K562 (cell line): ENCODE measurements at regions not wholly inside any gene's neighbourhood (a gene's known extent, or its start where the extent isn't known, plus 50 kb on each side); places are given as distances from the start of the nearest gene placed in this dataset.

ENCODE experiments used
- ATAC-seq: fragments of 200-7000 bp; cut with Tn5 transposase; 3 replicates; pipeline ENCODE4 v1.9.1; 2020; ENCODE audit warnings: moderate library complexity
- BruUV-seq: library from RNA; stranded (reverse); fragments of 400-500 nt; replicated peaks from 2 replicates; lab custom pipeline; 2021; lab: Mats Ljungman, UMichigan
- CTCF ChIA-PET: fragments of 300-600 bp; formaldehyde crosslinking; extraction: SDS; loops from one replicate; lab custom pipeline; 2021; ENCODE audit warnings: low intra/inter-chr PET ratio; lab: Yijun Ruan, JAX
- POLR2A ChIA-PET: fragments of 300-600, 350-650 bp; sonication (Branson Sonifier 250); formaldehyde crosslinking; extraction: SDS; loops from one replicate; lab custom pipeline; 2021; ENCODE audit warnings: antibody characterized with exemption, inconsistent platforms; lab: Yijun Ruan, JAX
- DNase-seq, 4 experiments: peaks; one replicate each; pipeline versions ENCODE4 v3.0.0 to v3.0.0-alpha.2; 2011 to 2018; ENCODE audit warnings: low spot score in 3 of 4, mixed read lengths in 3 of 4; ENCODE audit errors: extremely low read depth in 1 of 4
- FAIRE-seq: peaks from 2 replicates; lab custom pipeline; 2011; peaks lifted over from hg19 to GRCh38; lab: Jason Lieb, UNC
- H2AFZ ChIP-seq: 2 replicates; pipeline ENCODE4 v1.6.0; 2011; ENCODE audit warnings: low read depth, low read length, control low read depth, inconsistent platforms
- H3K27ac ChIP-seq: fragments of 200-600 bp; 3 replicates; pipeline ENCODE4 v1.8.0; 2011; ENCODE audit warnings: low read depth, mild to moderate bottlenecking, control low read depth, inconsistent platforms, low read length, moderate library complexity, mixed read lengths; ENCODE audit errors: extremely low read depth
- H3K27me3 ChIP-seq, 2 experiments: fragments of 300-600 bp in 1 of 2; 2 replicates in 1 of 2; 3 replicates in 1 of 2; pipeline versions ENCODE4 v1.6.0 to v1.8.0; 2011; ENCODE audit warnings: inconsistent platforms in 2 of 2, low read length in 2 of 2, mild to moderate bottlenecking in 1 of 2, mixed read lengths in 1 of 2, moderate library complexity in 1 of 2; ENCODE audit not compliant: control insufficient read depth in 2 of 2, insufficient read depth in 2 of 2
- H3K36me3 ChIP-seq: fragments of 300-600 bp; 3 replicates; pipeline ENCODE4 v1.8.0; 2011; ENCODE audit warnings: mild to moderate bottlenecking, low read length, inconsistent platforms; ENCODE audit not compliant: control insufficient read depth, insufficient read depth
- H3K4me1 ChIP-seq, 2 experiments: fragments of 200-600 bp in 1 of 2; replicated peaks in 1 of 2; 2 replicates in 1 of 2; 3 replicates in 1 of 2; pipeline versions ENCODE4 v1.5.1 to v1.8.0; 2011; ENCODE audit warnings: inconsistent platforms in 2 of 2, low read length in 2 of 2, mild to moderate bottlenecking in 1 of 2, mixed read lengths in 1 of 2, moderate library complexity in 1 of 2; ENCODE audit not compliant: control insufficient read depth in 2 of 2, insufficient read depth in 2 of 2
- H3K4me2 ChIP-seq: 2 replicates; pipeline ENCODE4 v1.6.1; 2011; ENCODE audit warnings: low read length, control low read depth, inconsistent platforms, mixed read lengths; ENCODE audit not compliant: insufficient read depth
- H3K4me3 ChIP-seq: fragments of 200-600 bp; sonication (generic), shearing (Covaris generic); 2 replicates; pipeline ENCODE4 v1.5.1; 2016; ENCODE audit warnings: control low read depth, inconsistent platforms
- H3K79me2 ChIP-seq: fragments of 200-600 bp; 3 replicates; pipeline ENCODE4 v1.8.0; 2011; ENCODE audit warnings: low read length, inconsistent platforms; ENCODE audit not compliant: control insufficient read depth, insufficient read depth
- H3K9ac ChIP-seq, 2 experiments: 2 replicates each; pipeline versions ENCODE4 v1.6.0 to v1.6.1; 2011; ENCODE audit warnings: low read depth in 2 of 2, low read length in 2 of 2, control low read depth in 1 of 2, inconsistent platforms in 1 of 2, mild to moderate bottlenecking in 1 of 2, mixed read lengths in 1 of 2; ENCODE audit not compliant: insufficient read depth in 1 of 2
- H3K9me1 ChIP-seq: one replicate; pipeline ENCODE4 v1.6.0; 2011; ENCODE audit warnings: inconsistent platforms, mild to moderate bottlenecking, low read length, moderate library complexity; ENCODE audit not compliant: control insufficient read depth, insufficient read depth
- H3K9me3 ChIP-seq: replicated peaks from 2 replicates; pipeline ENCODE4 v1.5.1; 2011; ENCODE audit warnings: low read depth, low read length, inconsistent platforms; ENCODE audit not compliant: control insufficient read depth, insufficient read depth
- H4K20me1 ChIP-seq: replicated peaks from 2 replicates; pipeline ENCODE4 v1.6.1; 2011; ENCODE audit warnings: low read length, inconsistent platforms, mixed read lengths; ENCODE audit not compliant: control insufficient read depth, insufficient read depth
- ETV1 ChIP-seq: fragments of 450-650 bp; conservative IDR thresholded peaks from 2 replicates; pipeline ENCODE4 v1.6.1; 2016; ENCODE audit warnings: missing genetic modification characterization, control low read depth, low read depth, missing compliant biosample characterization
- HDAC3 ChIP-seq: fragments of 450-650 bp; IDR thresholded peaks from 2 replicates; pipeline ENCODE4 v1.6.1; 2018; ENCODE audit warnings: borderline replicate concordance, mild to moderate bottlenecking, moderate library complexity; ENCODE audit not compliant: partially characterized antibody
- MXI1 ChIP-seq: IDR thresholded peaks from 2 replicates; pipeline ENCODE4 v1.6.1; 2011; ENCODE audit warnings: low read depth, mild to moderate bottlenecking, improper control_type of control experiment, low read length
- NFXL1 ChIP-seq: fragments of 450-650 bp; formaldehyde crosslinking; IDR thresholded peaks from 2 replicates; pipeline ENCODE4 v1.4.0; 2021; ENCODE audit warnings: mild to moderate bottlenecking
- SIN3A ChIP-seq, 2 experiments: fragments of 150-350 bp in 1 of 2; IDR thresholded peaks; 2 replicates each; pipeline ENCODE4 v1.6.1; 2011 to 2016; ENCODE audit warnings: borderline replicate concordance in 2 of 2, low read depth in 2 of 2, low read length in 2 of 2, mild to moderate bottlenecking in 2 of 2, moderate library complexity in 2 of 2; ENCODE audit not compliant: control insufficient read depth in 1 of 2
- SMARCA5 ChIP-seq: fragments of 450-650 bp; IDR thresholded peaks from 2 replicates; pipeline ENCODE4 v1.6.1; 2016
- SMARCC2 ChIP-seq: fragments of 450-650 bp; IDR thresholded peaks from 2 replicates; pipeline ENCODE4 v1.6.1; 2017; ENCODE audit warnings: antibody characterized with exemption, moderate library complexity, mild to moderate bottlenecking, low read depth
- SRF ChIP-seq, 2 experiments: fragments of 250-450, 450-650 bp in 1 of 2; sonication (Bioruptor Pico) in 1 of 2; sonication (generic) in 1 of 2; formaldehyde crosslinking; IDR thresholded peaks; 2 replicates each; pipeline versions ENCODE4 v1.5.0 to v1.5.1; 2020 to 2022; ENCODE audit warnings: mild to moderate bottlenecking in 1 of 2, missing genetic modification reagents in 1 of 2
- TRIM24 ChIP-seq, 2 experiments: fragments of 450-650 bp; IDR thresholded peaks; 2 replicates each; pipeline ENCODE4 v1.6.1; 2016
- ZKSCAN8 ChIP-seq: fragments of 200-800 bp; sonication (Bioruptor generic); IDR thresholded peaks from 2 replicates; pipeline ENCODE4 v1.6.1; 2016; ENCODE audit warnings: missing genetic modification characterization, missing compliant biosample characterization
- ZNF165 ChIP-seq: fragments of 250-450 bp; sonication (Bioruptor Pico); IDR thresholded peaks from 2 replicates; pipeline ENCODE4 v1.4.0; 2020; ENCODE audit warnings: borderline replicate concordance
- WGBS: fragments of 100-300 bp; shearing (Covaris generic); methylation state at CpG from one replicate; pipeline ENCODE4 v1.1.6; 2016; ENCODE audit warnings: low coverage, mixed read lengths; ENCODE audit not compliant: insufficient coverage; ENCODE audit errors: missing lambda C conversion rate; 5-methylcytosine and 5-hydroxymethylcytosine counted together
- in situ Hi-C: fragments of 300-500 bp; cut with MboI; formaldehyde crosslinking; loops from 4 replicates; pipeline ENCODE4 v1.15.0; 2018; ENCODE audit warnings: inconsistent platforms, mixed read lengths
- intact Hi-C: fragments of 100-400 bp; cut with micrococcal nuclease; formaldehyde crosslinking; loops from 2 replicates; pipeline ENCODE4 v1.14.2; 2022

DNA sequence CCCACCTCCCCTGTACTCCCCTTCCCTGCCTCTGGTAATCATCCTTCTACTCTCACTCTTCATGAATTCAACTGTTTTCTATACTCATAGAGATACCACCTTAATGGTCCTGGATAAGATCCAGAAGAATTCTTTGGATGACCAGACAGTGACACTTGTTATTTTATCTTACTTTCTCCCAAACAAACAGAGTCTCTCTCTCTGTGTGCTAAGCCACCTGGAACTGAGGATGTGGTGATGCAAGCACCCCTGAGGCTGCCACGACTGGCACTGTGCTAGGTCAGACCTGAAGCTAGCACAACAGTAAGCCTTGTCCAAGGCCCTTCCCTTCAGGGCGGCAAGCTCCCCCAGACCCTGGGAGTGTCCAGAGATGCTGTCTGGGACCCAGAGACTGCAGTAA, 250.2 kb downstream of the C12orf50 start:
- no peaks in the 10 kb centered on the region for H3K9me3 ChIP-seq
- BruUV-seq, result no TSS peak
- DNase-seq (no peak), FAIRE-seq (no peak), ATAC-seq (no peak)
- no peak overlapping the region for H3K9ac ChIP-seq
- no peak overlapping the region for H2AFZ ChIP-seq
- H3K4me3 ChIP-seq, result no peak overlapping the region
- H3K4me2 ChIP-seq, result no peak overlapping the region
- no peaks in the 10 kb centered on the region for H4K20me1 ChIP-seq
- no peak overlapping the region for H3K27ac ChIP-seq
- TF ChIP-seq TRIM24 (IDR thresholded peaks at IDR 0.05) (no peak), SMARCC2 (no peak), SRF (CRISPR knock-in tag; IDR thresholded peaks at IDR 0.05) (no peak), ZKSCAN8 (CRISPR knock-in tag) (no peak), MXI1 (no peak), SMARCA5 (no peak), HDAC3 (no peak), ETV1 (tag) (no peak), NFXL1 (CRISPR knock-in tag) (no peak), SIN3A (IDR thresholded peaks at IDR 0.05; ENCODE audit: borderline replicate concordance in 2 of 2, control insufficient read depth in 1 of 2, low read depth in 2 of 2, low read length in 2 of 2) (no peak), ZNF165 (CRISPR knock-in tag) (no peak)
- ChIA-PET CTCF (no interaction called here), POLR2A (no interaction called here)
- no peaks in the 10 kb centered on the region for H3K9me1 ChIP-seq
- intact Hi-C loops (no loop called here), in situ Hi-C loops (no loop called here)
- WGBS, result 0% methylated on average over 2 of the region's 2 CpGs
- H3K4me1 ChIP-seq, result no peaks in the 10 kb centered on the region
- no peaks in the 10 kb centered on the region for H3K27me3 ChIP-seq
- H3K79me2 ChIP-seq, result no peaks in the 10 kb centered on the region
- H3K36me3 ChIP-seq, result no peaks in the 10 kb centered on the region
